ENCODE measurements at regions not wholly inside any gene's neighbourhood (a gene's known extent, or its start where the extent isn't known, plus 50 kb on each side); places are given as distances from the start of the nearest gene placed in this dataset.

- no TSS peak for BruUV-seq (replicated peaks)
- ChIA-PET CTCF (no interaction called here), POLR2A (no interaction called here)
- no peak overlapping the region for H3K4me3 ChIP-seq (replicated peaks in 1 of 3; ENCODE audit: insufficient read depth in 1 of 3, low read depth in 1 of 3, low read length in 3 of 3)
- FAIRE-seq: no peak
- no peak for DNase-seq (ENCODE audit: low read depth, low spot score)
- no peaks in the 10 kb centered on the region for H3K36me3 ChIP-seq (ENCODE audit: control insufficient read depth in 2 of 2, extremely low read depth in 1 of 2, insufficient read depth in 2 of 2, low read length in 2 of 2)
- H4K20me1 ChIP-seq (replicated peaks; ENCODE audit: control insufficient read depth, extremely low read depth, insufficient read depth, low read length): no peaks in the 10 kb centered on the region
- dilution Hi-C loops (cut with MboI; ENCODE audit: extremely low pct_ligation_motif_present, low sequenced_read_pairs) (no loop called here), intact Hi-C loops (cut with micrococcal nuclease) (no loop called here)
- H3K9me1 ChIP-seq (replicated peaks; ENCODE audit: control insufficient read depth, extremely low read depth, insufficient read depth, low read length): no peaks in the 10 kb centered on the region
- H3K9me3 ChIP-seq (replicated peaks; ENCODE audit: control insufficient read depth, insufficient read depth, low read length): no peaks in the 10 kb centered on the region
- TF ChIP-seq GATA2 (IDR thresholded peaks at IDR 0.05; ENCODE audit: insufficient read depth, insufficient read length, low read depth, low read length) (no peak), MYC (IDR thresholded peaks at IDR 0.05; ENCODE audit: low read depth, low read length) (no peak), FOS (IDR thresholded peaks at IDR 0.05; ENCODE audit: borderline replicate concordance, insufficient read depth, low read length) (no peak), POLR2A (IDR thresholded peaks at IDR 0.05; ENCODE audit: low read depth, low read length) (no peak), EZH2 (IDR thresholded peaks at IDR 0.05; ENCODE audit: borderline replicate concordance, low read depth, low read length, severe bottlenecking) (no peak), MAX (IDR thresholded peaks at IDR 0.05; ENCODE audit: insufficient read depth, insufficient read length) (no peak), JUN (IDR thresholded peaks at IDR 0.05; ENCODE audit: borderline replicate concordance, insufficient read depth, insufficient read length, low read depth) (no peak)
- TF ChIP-seq, protein P1, sequence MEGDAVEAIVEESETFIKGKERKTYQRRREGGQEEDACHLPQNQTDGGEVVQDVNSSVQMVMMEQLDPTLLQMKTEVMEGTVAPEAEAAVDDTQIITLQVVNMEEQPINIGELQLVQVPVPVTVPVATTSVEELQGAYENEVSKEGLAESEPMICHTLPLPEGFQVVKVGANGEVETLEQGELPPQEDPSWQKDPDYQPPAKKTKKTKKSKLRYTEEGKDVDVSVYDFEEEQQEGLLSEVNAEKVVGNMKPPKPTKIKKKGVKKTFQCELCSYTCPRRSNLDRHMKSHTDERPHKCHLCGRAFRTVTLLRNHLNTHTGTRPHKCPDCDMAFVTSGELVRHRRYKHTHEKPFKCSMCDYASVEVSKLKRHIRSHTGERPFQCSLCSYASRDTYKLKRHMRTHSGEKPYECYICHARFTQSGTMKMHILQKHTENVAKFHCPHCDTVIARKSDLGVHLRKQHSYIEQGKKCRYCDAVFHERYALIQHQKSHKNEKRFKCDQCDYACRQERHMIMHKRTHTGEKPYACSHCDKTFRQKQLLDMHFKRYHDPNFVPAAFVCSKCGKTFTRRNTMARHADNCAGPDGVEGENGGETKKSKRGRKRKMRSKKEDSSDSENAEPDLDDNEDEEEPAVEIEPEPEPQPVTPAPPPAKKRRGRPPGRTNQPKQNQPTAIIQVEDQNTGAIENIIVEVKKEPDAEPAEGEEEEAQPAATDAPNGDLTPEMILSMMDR (IDR thresholded peaks at IDR 0.05; ENCODE audit: extremely low read depth in 1 of 2, insufficient read depth in 1 of 2, low read depth in 1 of 2, low read length in 2 of 2): no peak
- no peak overlapping the region for H2AFZ ChIP-seq (ENCODE audit: low read depth, low read length)
- H3K4me2 ChIP-seq (ENCODE audit: insufficient read depth, low read length): no peak overlapping the region
- no peaks in the 10 kb centered on the region for H3K79me2 ChIP-seq (ENCODE audit: control insufficient read depth, insufficient read depth, low read length)
- no peaks in the 10 kb centered on the region for H3K27me3 ChIP-seq (ENCODE audit: control insufficient read depth in 2 of 2, insufficient read depth in 2 of 2, low read length in 2 of 2)
- no peak overlapping the region for H3K27ac ChIP-seq (ENCODE audit: insufficient read depth, low read depth, low read length)
- no peak overlapping the region for H3K9ac ChIP-seq (replicated peaks; ENCODE audit: extremely low read depth, insufficient read depth, low read length)
- no peaks in the 10 kb centered on the region for H3K4me1 ChIP-seq (ENCODE audit: control insufficient read depth, extremely low read depth, insufficient read depth, low read length)
These were observed 328.1 kb downstream of the SMAD2 start for GRCh38 chr18:47602273-47602897.
